NCI-H345 treated with DMSO at 0.1 percent for 48 hours (cell line): ENCODE measurements at regions not wholly inside any gene's neighbourhood (a gene's known extent, or its start where the extent isn't known, plus 50 kb on each side); places are given as distances from the start of the nearest gene placed in this dataset.

Source experiments
- DNase-seq: peaks from one replicate; lab custom pipeline; 2025; ENCODE audit not compliant: unreplicated experiment; lab: John Stamatoyannopoulos, UW

GRCh38 chr3:55413236-55413635 is 73.9 kb downstream of the WNT5A start:
- no peak for DNase-seq

DNA sequence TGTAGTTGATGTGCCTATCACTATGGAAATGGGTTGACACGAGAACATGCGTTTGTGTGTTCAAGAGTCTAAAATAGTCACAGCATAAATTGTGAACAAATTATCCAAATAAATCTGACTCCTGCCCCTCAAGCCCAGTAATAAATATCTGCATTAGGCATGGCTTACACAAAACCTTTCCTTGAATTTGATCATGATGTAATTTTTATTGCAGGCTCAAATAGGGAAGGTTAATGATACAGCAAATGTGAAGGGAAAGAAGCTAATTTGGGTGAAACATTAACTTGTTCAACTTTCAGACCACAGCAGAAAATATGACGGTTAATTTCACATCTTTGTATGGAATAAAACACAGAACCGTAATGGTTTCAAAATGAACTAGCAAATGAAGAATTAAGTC is 74.6 kb downstream of the WNT5A start:
- no peak for DNase-seq

DNA sequence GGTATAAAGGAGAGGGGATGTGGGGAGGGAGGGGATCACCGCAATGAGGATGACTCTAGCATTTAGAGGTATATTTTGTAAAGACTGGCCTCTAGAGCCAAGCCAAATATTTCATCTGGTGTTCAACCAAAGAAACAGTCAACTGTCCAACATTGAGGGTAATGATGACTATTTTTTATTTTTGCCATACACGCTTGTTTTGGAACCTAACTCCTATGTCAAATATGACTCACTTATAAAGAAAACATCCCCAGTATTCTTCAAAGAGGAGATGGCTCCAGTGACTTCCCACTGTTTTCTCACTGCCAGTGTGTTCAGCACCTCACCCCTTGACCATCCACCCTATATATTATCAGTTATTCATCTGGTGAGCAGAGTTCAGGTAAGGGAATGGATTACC is 77.3 kb downstream of the WNT5A start:
- DNase-seq, result no peak

- no peak for DNase-seq
These were observed 78.8 kb downstream of the WNT5A start for GRCh38 chr3:55408193-55408826.

- no peak for DNase-seq
These were observed 79.7 kb downstream of the WNT5A start for GRCh38 chr3:55407426-55407820.

- no peak for DNase-seq
These were observed 80.2 kb downstream of the WNT5A start for GRCh38 chr3:55406696-55407425.

- no peak for DNase-seq
These were observed 81.7 kb downstream of the WNT5A start for GRCh38 chr3:55405436-55405835.

DNA sequence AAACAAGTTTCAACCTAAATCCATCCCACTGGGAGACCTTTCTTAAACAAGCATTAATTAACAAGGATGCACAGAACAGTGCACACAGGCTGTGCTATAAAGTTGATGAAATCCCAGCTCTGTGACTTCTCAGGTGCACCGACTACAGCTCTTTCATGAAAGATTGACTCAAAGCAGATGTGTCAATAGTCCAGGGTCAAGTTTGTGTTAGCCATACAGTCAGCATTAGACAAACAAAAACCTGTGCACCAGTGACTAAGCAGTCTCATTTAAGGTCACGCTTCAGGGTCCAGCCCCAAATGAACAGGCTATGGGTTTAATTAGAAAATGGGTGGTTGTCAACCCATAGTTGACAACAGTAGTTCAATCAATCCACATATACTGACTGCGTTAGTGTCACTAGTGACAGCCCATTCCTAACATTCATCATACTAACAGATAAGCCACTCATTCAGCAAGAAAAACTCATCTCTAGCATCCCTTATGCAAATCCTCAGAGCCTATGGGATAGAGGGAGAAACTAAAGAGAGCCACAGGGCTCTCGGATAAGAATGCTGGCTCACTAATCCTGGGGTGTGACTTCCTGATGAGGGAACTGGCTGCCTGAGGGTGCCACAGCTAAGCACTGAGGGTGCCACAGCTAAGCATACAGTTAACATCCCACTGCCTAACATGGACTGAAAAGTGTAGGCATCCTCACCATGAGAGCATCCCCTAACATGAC is 84.1 kb downstream of the WNT5A start:
- DNase-seq, result no peak

- DNase-seq, result no peak
These were observed 106.5 kb downstream of the WNT5A start for GRCh38 chr3:55380561-55380960.

DNA sequence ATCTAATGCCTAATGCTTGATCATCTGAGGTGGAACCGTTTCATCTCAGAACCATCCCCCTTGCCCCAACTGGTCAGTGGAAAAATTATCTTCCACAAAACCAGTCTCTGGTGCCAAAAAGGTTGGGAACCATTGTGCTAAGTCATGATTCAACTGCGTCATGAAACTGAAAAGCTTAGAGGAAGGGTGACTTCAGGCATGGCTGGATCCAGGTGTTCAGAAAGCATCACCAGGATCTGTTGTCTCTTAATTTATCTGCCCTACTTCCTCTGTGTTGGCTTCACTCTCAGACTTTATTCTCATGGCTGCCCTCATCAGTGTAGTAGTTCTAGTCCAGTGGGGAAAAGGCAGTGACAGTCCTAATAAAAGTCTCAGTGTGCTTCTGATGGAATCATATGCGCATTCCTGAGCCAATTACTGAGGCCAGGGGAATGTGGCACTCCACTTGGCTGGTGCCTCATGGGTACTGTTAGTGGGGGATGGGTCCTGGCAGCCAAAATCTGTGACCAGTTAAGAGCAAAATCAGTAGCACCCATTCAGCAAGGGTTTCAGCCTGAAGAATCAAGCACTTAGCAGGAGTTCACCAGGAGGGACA is 110.3 kb downstream of the WNT5A start:
- DNase-seq, result no peak

DNA sequence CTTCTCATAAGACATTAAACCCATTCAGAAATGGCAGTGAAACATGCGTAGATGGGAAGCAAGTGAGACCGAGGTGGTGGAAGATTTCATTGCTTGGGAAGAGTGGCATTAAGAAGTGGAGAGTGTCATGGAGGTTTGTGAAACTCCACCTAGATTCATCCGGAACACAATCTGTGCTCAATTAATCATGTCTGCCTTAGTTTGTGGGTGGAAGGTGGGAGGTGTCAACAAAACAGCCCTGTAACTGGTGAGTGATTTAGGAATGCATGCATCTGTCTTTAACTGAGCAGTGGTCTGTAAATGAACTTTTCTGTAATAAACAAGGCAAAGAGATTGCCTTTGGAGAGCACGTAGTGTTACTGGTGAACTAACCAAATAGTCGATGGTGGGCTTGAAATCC is 113.7 kb downstream of the WNT5A start:
- no peak for DNase-seq

- no peak for DNase-seq
These were observed 116.8 kb downstream of the WNT5A start for GRCh38 chr3:55370272-55370671.

DNA sequence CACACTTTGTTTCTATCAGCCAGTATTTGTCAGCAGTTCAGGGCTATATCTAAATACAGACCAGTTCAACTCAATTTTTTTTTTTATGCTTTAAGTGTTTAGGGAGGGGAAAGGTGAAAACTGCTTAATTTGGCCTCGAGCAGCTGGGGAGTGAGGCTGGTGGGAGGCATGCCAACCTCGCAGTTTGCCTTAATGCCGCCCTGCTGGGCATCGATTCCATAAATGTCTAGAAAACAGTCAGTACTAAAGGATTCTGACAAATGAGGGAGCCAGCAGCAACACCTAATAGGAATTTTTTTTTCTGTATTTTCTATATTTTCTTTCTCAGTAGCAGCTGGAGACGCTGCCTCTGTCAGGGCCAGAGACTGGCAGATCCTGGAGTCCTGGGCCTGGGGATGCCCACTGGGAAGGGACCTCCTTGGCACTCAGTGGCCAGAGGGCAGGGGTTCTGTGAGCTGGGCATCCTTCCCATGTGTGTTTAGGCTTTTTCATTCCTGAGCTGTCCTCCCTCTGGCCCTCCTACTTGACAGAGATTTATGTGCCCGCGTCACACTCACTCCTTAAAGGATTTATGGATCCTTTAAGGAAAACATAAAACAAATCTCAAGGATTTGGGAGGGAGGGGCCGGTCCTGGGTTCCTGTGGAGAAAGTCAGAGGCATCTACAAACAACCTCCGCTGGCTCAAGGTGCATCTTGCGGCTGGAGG is 117.8 kb downstream of the WNT5A start:
- no peak for DNase-seq

GRCh38 chr3:55368366-55368765 is 118.7 kb downstream of the WNT5A start:
- DNase-seq, result no peak

- no peak for DNase-seq
These were observed 119.7 kb downstream of the WNT5A start for GRCh38 chr3:55367384-55367783.

GRCh38 chr3:55364421-55364820 is 122.7 kb downstream of the WNT5A start:
- DNase-seq, result no peak

- DNase-seq, result no peak
These were observed 124.7 kb downstream of the WNT5A start for GRCh38 chr3:55362210-55362960.

DNA sequence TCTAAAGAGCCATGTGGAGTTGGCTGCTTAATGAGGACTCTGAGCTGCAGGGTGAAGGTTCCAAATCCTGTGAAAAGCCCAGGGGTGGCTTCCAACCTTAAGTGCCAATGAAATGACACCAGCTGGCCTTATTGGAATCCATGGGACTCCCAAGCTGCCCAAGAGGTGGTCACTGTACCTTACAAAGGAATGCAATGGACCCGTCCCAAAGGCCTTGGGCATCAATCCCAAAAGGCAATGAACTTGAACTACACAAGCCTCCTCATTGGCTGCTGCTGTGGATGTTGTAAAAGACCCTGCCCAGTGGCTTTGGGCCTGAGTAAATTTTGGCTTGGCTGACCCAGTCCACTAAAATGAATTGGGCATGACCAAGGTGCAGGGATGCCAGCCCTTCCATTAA is 129.3 kb downstream of the WNT5A start:
- DNase-seq, result no peak

DNA sequence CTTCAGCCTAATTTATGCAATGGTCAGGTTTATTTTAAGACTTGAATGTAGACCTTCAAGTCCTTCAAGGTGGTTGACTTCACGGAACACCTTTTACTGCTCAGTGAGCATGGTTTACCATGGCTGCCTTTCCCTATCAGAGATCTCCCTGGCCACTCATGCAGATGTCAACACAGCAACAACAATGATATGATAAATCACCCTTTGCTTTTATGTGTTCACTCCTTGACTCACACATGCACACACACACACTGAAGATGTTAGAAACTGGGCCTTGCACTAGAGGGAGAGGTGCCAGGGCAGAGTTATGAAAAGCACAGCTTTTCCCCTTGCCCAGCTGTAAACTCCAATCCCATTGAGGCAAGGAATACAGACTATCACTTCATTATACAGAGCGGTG is 134.4 kb downstream of the WNT5A start:
- DNase-seq, result no peak

GRCh38 chr3:55349851-55350250 is 137.3 kb downstream of the WNT5A start:
- DNase-seq, result no peak
